Activated gamma-delta T cell treated with anti-CD3 and anti-CD28 coated beads, Interleukin-2, amount 50 U/mL, for 16 hours (primary cell): ENCODE measurements at regions not wholly inside any gene's neighbourhood (a gene's known extent, or its start where the extent isn't known, plus 50 kb on each side); places are given as distances from the start of the nearest gene placed in this dataset.

Source experiments
- DNase-seq: peaks from one replicate; pipeline ENCODE4 v3.0.0-alpha.2; 2020; ENCODE audit warnings: low read depth

GRCh38 chr7:9856668-9857067 lies 1117.0 kb upstream of the PHF14 start:
- no peak for DNase-seq

- DNase-seq = no peak
These were observed 1110.1 kb upstream of the PHF14 start for GRCh38 chr7:9863545-9863944.

GRCh38 chr7:9869151-9869550 lies 1104.5 kb upstream of the PHF14 start:
- DNase-seq = no peak

- no peak for DNase-seq
These were observed 1104.1 kb upstream of the PHF14 start for GRCh38 chr7:9869566-9869965.

- no peak for DNase-seq
These were observed 1103.0 kb upstream of the PHF14 start for GRCh38 chr7:9870674-9871073.

- no peak for DNase-seq
These were observed 1099.5 kb upstream of the PHF14 start for GRCh38 chr7:9874182-9874581.

- no peak for DNase-seq
These were observed 1097.6 kb upstream of the PHF14 start for GRCh38 chr7:9876053-9876452.

- DNase-seq = no peak
These were observed 1084.1 kb upstream of the PHF14 start for GRCh38 chr7:9889554-9889953.

GRCh38 chr7:9890092-9890491 lies 1083.6 kb upstream of the PHF14 start:
- no peak for DNase-seq

- DNase-seq = no peak
These were observed 1082.6 kb upstream of the PHF14 start for GRCh38 chr7:9891056-9891455.

- no peak for DNase-seq
These were observed 1073.3 kb upstream of the PHF14 start for GRCh38 chr7:9900339-9900738.

GRCh38 chr7:9921326-9921725 lies 1052.3 kb upstream of the PHF14 start:
- DNase-seq = no peak

- DNase-seq = no peak
These were observed 1035.6 kb upstream of the PHF14 start for GRCh38 chr7:9937944-9938631.

GRCh38 chr7:9939176-9939575 lies 1034.5 kb upstream of the PHF14 start:
- DNase-seq = no peak

GRCh38 chr7:9945131-9945530 lies 1028.5 kb upstream of the PHF14 start:
- no peak for DNase-seq

GRCh38 chr7:9945857-9946256 lies 1027.8 kb upstream of the PHF14 start:
- DNase-seq = no peak

- no peak for DNase-seq
These were observed 1018.5 kb upstream of the PHF14 start for GRCh38 chr7:9955138-9955537.

GRCh38 chr7:9958486-9958885 lies 1015.2 kb upstream of the PHF14 start:
- DNase-seq = no peak

- DNase-seq = no peak
These were observed 1013.2 kb upstream of the PHF14 start for GRCh38 chr7:9960460-9960859.

- DNase-seq = no peak
These were observed 1012.3 kb upstream of the PHF14 start for GRCh38 chr7:9961161-9961922.

- DNase-seq = no peak
These were observed 1010.9 kb upstream of the PHF14 start for GRCh38 chr7:9962742-9963141.

GRCh38 chr7:9978106-9979064 lies 995.3 kb upstream of the PHF14 start:
- DNase-seq = no peak
